ENCODE measurements at regions not wholly inside any gene's neighbourhood (a gene's known extent, or its start where the extent isn't known, plus 50 kb on each side); places are given as distances from the start of the nearest gene placed in this dataset.

- no peaks in the 10 kb centered on the region for H3K36me3 Mint-ChIP-seq (ENCODE audit: insufficient read depth in 2 of 2)
- H3K4me3 Mint-ChIP-seq: no peak overlapping the region
- peaks cover 30% of the 10 kb centered on the region for H3K4me1 Mint-ChIP-seq (ENCODE audit: low read depth)
- DNase-seq (peak; percentile 47 to 52), ATAC-seq (replicated peaks in 1 of 2) (peak; percentile 58 to 71)
- no peak overlapping the region for H3K27ac Mint-ChIP-seq
- peaks cover 18% of the 10 kb centered on the region for H3K27me3 Mint-ChIP-seq (ENCODE audit: low read depth)
- H3K9me3 Mint-ChIP-seq: no peaks in the 10 kb centered on the region
Observed at GRCh38 chr2:9769171-9770005, 73.9 kb upstream of the TAF1B start.

DNA sequence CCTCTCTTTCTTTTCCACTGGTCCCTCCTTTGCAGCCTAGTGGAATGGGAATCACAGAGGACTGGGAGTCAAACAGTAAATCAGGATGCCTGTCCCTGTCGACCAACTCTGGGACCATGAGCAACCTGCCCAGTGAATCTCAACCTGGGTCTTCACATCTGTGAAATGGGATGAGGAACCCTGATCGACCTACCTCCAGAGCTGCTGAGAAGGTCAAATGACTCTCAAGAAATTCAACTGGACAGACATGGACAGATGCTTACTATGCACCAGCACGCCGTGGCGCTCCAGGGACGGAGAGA is 73.3 kb upstream of the TAF1B start:
- no peaks in the 10 kb centered on the region for H3K36me3 Mint-ChIP-seq (ENCODE audit: insufficient read depth in 2 of 2)
- H3K4me1 Mint-ChIP-seq (ENCODE audit: low read depth): peaks cover 24% of the 10 kb centered on the region
- ATAC-seq (replicated peaks in 1 of 2) (no peak), DNase-seq (no peak)
- H3K27me3 Mint-ChIP-seq (ENCODE audit: low read depth): peaks cover 12% of the 10 kb centered on the region
- H3K27ac Mint-ChIP-seq: no peak overlapping the region
- no peak overlapping the region for H3K4me3 Mint-ChIP-seq
- no peaks in the 10 kb centered on the region for H3K9me3 Mint-ChIP-seq

- H3K4me1 Mint-ChIP-seq (ENCODE audit: low read depth): peaks cover 20% of the 10 kb centered on the region
- ATAC-seq (replicated peaks in 1 of 2) (peak; percentile 58 to 60), DNase-seq (peak; percentile 50 to 51)
- no peaks in the 10 kb centered on the region for H3K36me3 Mint-ChIP-seq (ENCODE audit: insufficient read depth in 2 of 2)
- H3K4me3 Mint-ChIP-seq: no peak overlapping the region
- H3K27ac Mint-ChIP-seq: no peak overlapping the region
- H3K9me3 Mint-ChIP-seq: no peaks in the 10 kb centered on the region
- peaks cover 9% of the 10 kb centered on the region for H3K27me3 Mint-ChIP-seq (ENCODE audit: low read depth)
Observed at GRCh38 chr2:9770308-9771100, 72.8 kb upstream of the TAF1B start.

DNA sequence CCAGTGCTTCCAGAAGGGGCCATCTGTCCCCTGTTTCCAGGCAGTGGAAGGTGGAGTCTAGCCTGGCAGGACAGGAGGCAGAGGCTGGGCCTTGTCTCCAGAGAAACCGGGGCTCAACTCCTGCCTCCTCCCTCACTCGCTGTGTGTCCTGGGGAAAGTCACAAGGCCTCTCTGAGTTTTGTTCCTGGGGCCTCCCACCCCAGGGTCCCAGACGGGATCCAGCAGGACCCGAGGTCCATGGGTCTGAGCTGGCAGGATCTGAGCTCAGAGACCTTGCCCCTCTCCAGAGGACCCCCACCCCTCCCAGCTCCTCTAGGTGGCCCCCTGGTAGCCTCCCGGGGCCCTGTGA is 72.2 kb upstream of the TAF1B start:
- Mint-ChIP-seq H3K4me3 (no peak overlapping the region), H3K4me1 (ENCODE audit: low read depth) (peaks cover 20% of the 10 kb centered on the region), H3K9me3 (no peaks in the 10 kb centered on the region), H3K36me3 (ENCODE audit: insufficient read depth in 2 of 2) (no peaks in the 10 kb centered on the region), H3K27ac (no peak overlapping the region), H3K27me3 (ENCODE audit: low read depth) (peaks cover 9% of the 10 kb centered on the region)
- ATAC-seq (replicated peaks in 1 of 2) (no peak), DNase-seq (no peak)

GRCh38 chr2:9771481-9772017 is 71.7 kb upstream of the TAF1B start:
- ATAC-seq (replicated peaks in 1 of 2): no peak
- Mint-ChIP-seq H3K9me3 (peaks cover 0 to 1% of the 10 kb centered on the region in 2 donors), H3K4me3 (no peak overlapping the region), H3K4me1 (ENCODE audit: low read depth) (peaks cover 20% of the 10 kb centered on the region), H3K27ac (no peak overlapping the region), H3K27me3 (ENCODE audit: low read depth) (peaks cover 9% of the 10 kb centered on the region), H3K36me3 (ENCODE audit: insufficient read depth in 2 of 2) (no peaks in the 10 kb centered on the region)
- DNase-seq: no peak

- DNase-seq (no peak), ATAC-seq (replicated peaks in 1 of 2) (no peak)
- Mint-ChIP-seq H3K27ac (no peak overlapping the region), H3K4me1 (ENCODE audit: low read depth) (peaks cover 20% of the 10 kb centered on the region), H3K36me3 (ENCODE audit: insufficient read depth in 2 of 2) (no peaks in the 10 kb centered on the region), H3K27me3 (ENCODE audit: low read depth) (peaks cover 9% of the 10 kb centered on the region), H3K4me3 (no peak overlapping the region), H3K9me3 (peaks cover 0 to 2% of the 10 kb centered on the region in 2 donors)
Observed at GRCh38 chr2:9772035-9772998, 71.0 kb upstream of the TAF1B start.

- ATAC-seq (replicated peaks in 1 of 2) (no peak), DNase-seq (no peak)
- no peaks in the 10 kb centered on the region for H3K36me3 Mint-ChIP-seq (ENCODE audit: insufficient read depth in 2 of 2)
- H3K27me3 Mint-ChIP-seq (ENCODE audit: low read depth): peaks cover 1% of the 10 kb centered on the region
- no peak overlapping the region for H3K27ac Mint-ChIP-seq
- peaks cover 0 to 2% of the 10 kb centered on the region in 2 donors for H3K9me3 Mint-ChIP-seq
- H3K4me3 Mint-ChIP-seq: no peak overlapping the region
- peaks cover 27% of the 10 kb centered on the region for H3K4me1 Mint-ChIP-seq (ENCODE audit: low read depth)
Observed at GRCh38 chr2:9772999-9773902, 70.0 kb upstream of the TAF1B start.

GRCh38 chr2:9773903-9774239 is 69.4 kb upstream of the TAF1B start:
- H3K9me3 Mint-ChIP-seq: peaks cover 0 to 2% of the 10 kb centered on the region in 2 donors
- H3K27me3 Mint-ChIP-seq (ENCODE audit: low read depth): no peaks in the 10 kb centered on the region
- H3K4me1 Mint-ChIP-seq (ENCODE audit: low read depth): peaks cover 33% of the 10 kb centered on the region
- no peak overlapping the region for H3K27ac Mint-ChIP-seq
- ATAC-seq (replicated peaks in 1 of 2) (no peak), DNase-seq (no peak)
- no peaks in the 10 kb centered on the region for H3K36me3 Mint-ChIP-seq (ENCODE audit: insufficient read depth in 2 of 2)
- no peak overlapping the region for H3K4me3 Mint-ChIP-seq

GRCh38 chr2:9774266-9774665 is 69.0 kb upstream of the TAF1B start:
- Mint-ChIP-seq H3K9me3 (peaks cover 0 to 2% of the 10 kb centered on the region in 2 donors), H3K27ac (no peak overlapping the region), H3K4me3 (no peak overlapping the region), H3K27me3 (ENCODE audit: low read depth) (no peaks in the 10 kb centered on the region), H3K36me3 (ENCODE audit: insufficient read depth in 2 of 2) (no peaks in the 10 kb centered on the region), H3K4me1 (ENCODE audit: low read depth) (peaks cover 32% of the 10 kb centered on the region)
- ATAC-seq (replicated peaks in 1 of 2) (no peak), DNase-seq (no peak)

DNA sequence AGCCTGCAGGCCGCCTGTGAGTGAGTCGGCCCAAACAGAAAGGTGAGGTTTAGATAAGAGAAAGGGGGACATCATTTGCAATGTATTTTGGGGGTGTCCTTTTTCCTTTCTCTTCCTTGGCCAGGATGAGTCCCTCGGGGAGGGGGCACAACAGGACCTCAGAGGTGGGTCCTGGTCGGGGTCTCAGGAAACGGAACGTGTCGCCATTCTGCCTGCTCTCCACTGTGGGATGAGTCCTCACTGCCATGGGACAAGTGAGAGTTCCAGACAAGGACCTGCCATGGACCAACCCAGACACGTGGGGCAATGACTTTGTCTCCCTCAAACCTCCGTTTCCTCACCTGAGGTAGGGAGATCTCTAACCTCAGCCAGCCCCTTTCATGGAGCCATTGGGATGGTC is 67.9 kb upstream of the TAF1B start:
- Mint-ChIP-seq H3K4me1 (ENCODE audit: low read depth) (peaks cover 32% of the 10 kb centered on the region), H3K9me3 (peaks cover 0 to 2% of the 10 kb centered on the region in 2 donors), H3K4me3 (no peak overlapping the region), H3K27ac (no peak overlapping the region), H3K36me3 (ENCODE audit: insufficient read depth in 2 of 2) (no peaks in the 10 kb centered on the region), H3K27me3 (ENCODE audit: low read depth) (no peaks in the 10 kb centered on the region)
- no peak for ATAC-seq (replicated peaks in 1 of 2)
- no peak for DNase-seq

GRCh38 chr2:9775999-9776712 is 67.1 kb upstream of the TAF1B start:
- no peaks in the 10 kb centered on the region for H3K36me3 Mint-ChIP-seq (ENCODE audit: insufficient read depth in 2 of 2)
- peaks cover 34% of the 10 kb centered on the region for H3K4me1 Mint-ChIP-seq (ENCODE audit: low read depth)
- H3K27ac Mint-ChIP-seq: no peak overlapping the region

More at GRCh38 chr2:9775999-9776712, 67.1 kb upstream of the TAF1B start:
- peaks cover 0 to 2% of the 10 kb centered on the region in 2 donors for H3K9me3 Mint-ChIP-seq
- H3K4me3 Mint-ChIP-seq: no peak overlapping the region
- DNase-seq: no peak
- no peaks in the 10 kb centered on the region for H3K27me3 Mint-ChIP-seq (ENCODE audit: low read depth)
- ATAC-seq (replicated peaks in 1 of 2): no peak

Data from activated T-cell treated with anti-CD3 and anti-CD28 coated beads, Interleukin-2, amount 50 U/mL, for 72 hours (primary cell).